HepG2 (cell line): ENCODE measurements at regions not wholly inside any gene's neighbourhood (a gene's known extent, or its start where the extent isn't known, plus 50 kb on each side); places are given as distances from the start of the nearest gene placed in this dataset.

ENCODE experiments used
- FOXA3 ChIP-seq: IDR thresholded peaks from 2 replicates; pipeline ENCODE4 v1.6.1; 2016; ENCODE audit warnings: missing genetic modification reagents, missing compliant biosample characterization
- NFYC ChIP-seq: IDR thresholded peaks from 2 replicates; pipeline ENCODE4 v1.6.1; 2016; ENCODE audit warnings: missing genetic modification reagents, missing compliant biosample characterization
- NR0B2 ChIP-seq: sonication (generic); formaldehyde crosslinking; IDR thresholded peaks from 2 replicates; pipeline ENCODE4 v1.4.0; 2020; ENCODE audit warnings: mild to moderate bottlenecking, missing genetic modification reagents
- PCBP1 ChIP-seq: fragments of 200-400 bp; formaldehyde crosslinking; IDR thresholded peaks from 2 replicates; pipeline ENCODE4 v1.6.1; 2017; ENCODE audit warnings: mild to moderate bottlenecking, low read depth, low read length, borderline replicate concordance
- SOX5 ChIP-seq: IDR thresholded peaks from 2 replicates; pipeline ENCODE4 v1.6.1; 2016; ENCODE audit warnings: borderline replicate concordance
- TIGD3 ChIP-seq: sonication (generic); formaldehyde crosslinking; IDR thresholded peaks from 2 replicates; pipeline ENCODE4 v1.5.1; 2020; ENCODE audit warnings: mild to moderate bottlenecking, missing genetic modification reagents, borderline replicate concordance
- ZHX1 ChIP-seq: sonication (generic); formaldehyde crosslinking; IDR thresholded peaks from 2 replicates; pipeline ENCODE4 v1.8.1; 2022; ENCODE audit warnings: low read depth, mild to moderate bottlenecking, missing genetic modification reagents
- ZNF235 ChIP-seq: sonication (generic); formaldehyde crosslinking; IDR thresholded peaks from 2 replicates; pipeline ENCODE4 v1.8.1; 2023; ENCODE audit warnings: mild to moderate bottlenecking, missing genetic modification reagents, borderline replicate concordance
- ZNF260 ChIP-seq: sonication (generic); formaldehyde crosslinking; IDR thresholded peaks from 2 replicates; pipeline ENCODE4 v1.4.0; 2020; ENCODE audit warnings: missing genetic modification reagents, low read depth, mild to moderate bottlenecking, borderline replicate concordance
- ZNF326 ChIP-seq: sonication (generic); formaldehyde crosslinking; IDR thresholded peaks from 2 replicates; pipeline ENCODE4 v1.4.0; 2020; ENCODE audit warnings: missing genetic modification reagents, borderline replicate concordance
- ZNF451 ChIP-seq: sonication (generic); formaldehyde crosslinking; IDR thresholded peaks from 2 replicates; pipeline ENCODE4 v1.5.0; 2020; ENCODE audit warnings: mild to moderate bottlenecking, missing genetic modification reagents
- ZNF569 ChIP-seq: sonication (generic); formaldehyde crosslinking; IDR thresholded peaks from 2 replicates; pipeline ENCODE4 v1.5.0; 2020; ENCODE audit warnings: mild to moderate bottlenecking, missing genetic modification reagents, moderate library complexity, borderline replicate concordance
- TF ChIP-seq, protein P1 (sequence below): sonication (generic); formaldehyde crosslinking; IDR thresholded peaks from 2 replicates; pipeline ENCODE4 v1.4.0; 2020; ENCODE audit warnings: missing genetic modification reagents
- TF ChIP-seq, protein P2 (sequence below): sonication (generic); IDR thresholded peaks from 2 replicates; pipeline ENCODE4 v1.6.1; 2016; ENCODE audit warnings: low read depth, borderline replicate concordance
- TF ChIP-seq, protein P3 (sequence below): sonication (generic); formaldehyde crosslinking; IDR thresholded peaks from 2 replicates; pipeline ENCODE4 v1.5.1; 2020; ENCODE audit warnings: missing genetic modification reagents, mild to moderate bottlenecking, borderline replicate concordance
- TF ChIP-seq, protein P4 (sequence below), 2 experiments: sonication (generic) in 1 of 2; formaldehyde crosslinking in 1 of 2; IDR thresholded peaks; 2 replicates each; pipeline versions ENCODE4 v1.4.0 to v1.6.1; 2018 to 2020; ENCODE audit warnings: missing genetic modification reagents in 2 of 2, borderline replicate concordance in 1 of 2, low read depth in 1 of 2, mild to moderate bottlenecking in 1 of 2, missing biosample characterization in 1 of 2
- TF ChIP-seq, protein P5 (sequence below): sonication (generic); formaldehyde crosslinking; IDR thresholded peaks from 2 replicates; pipeline ENCODE4 v1.8.1; 2023; ENCODE audit warnings: mild to moderate bottlenecking, missing genetic modification reagents

- no peak for TF ChIP-seq PCBP1
- TF ChIP-seq ZNF451 (CRISPR knock-in tag) = no peak
- no peak for TF ChIP-seq NR0B2 (CRISPR knock-in tag)
- peak; percentile 92 for TF ChIP-seq FOXA3 (CRISPR knock-in tag)
- TF ChIP-seq ZNF326 (CRISPR knock-in tag) = no peak
- TF ChIP-seq, protein P1, sequence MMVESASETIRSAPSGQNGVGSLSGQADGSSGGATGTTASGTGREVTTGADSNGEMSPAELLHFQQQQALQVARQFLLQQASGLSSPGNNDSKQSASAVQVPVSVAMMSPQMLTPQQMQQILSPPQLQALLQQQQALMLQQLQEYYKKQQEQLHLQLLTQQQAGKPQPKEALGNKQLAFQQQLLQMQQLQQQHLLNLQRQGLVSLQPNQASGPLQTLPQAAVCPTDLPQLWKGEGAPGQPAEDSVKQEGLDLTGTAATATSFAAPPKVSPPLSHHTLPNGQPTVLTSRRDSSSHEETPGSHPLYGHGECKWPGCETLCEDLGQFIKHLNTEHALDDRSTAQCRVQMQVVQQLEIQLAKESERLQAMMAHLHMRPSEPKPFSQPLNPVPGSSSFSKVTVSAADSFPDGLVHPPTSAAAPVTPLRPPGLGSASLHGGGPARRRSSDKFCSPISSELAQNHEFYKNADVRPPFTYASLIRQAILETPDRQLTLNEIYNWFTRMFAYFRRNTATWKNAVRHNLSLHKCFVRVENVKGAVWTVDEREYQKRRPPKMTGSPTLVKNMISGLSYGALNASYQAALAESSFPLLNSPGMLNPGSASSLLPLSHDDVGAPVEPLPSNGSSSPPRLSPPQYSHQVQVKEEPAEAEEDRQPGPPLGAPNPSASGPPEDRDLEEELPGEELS (CRISPR knock-in tag) = peak; percentile 86
- no peak for TF ChIP-seq NFYC
- TF ChIP-seq ZNF260 (CRISPR knock-in tag) = no peak
- TF ChIP-seq, protein P2, sequence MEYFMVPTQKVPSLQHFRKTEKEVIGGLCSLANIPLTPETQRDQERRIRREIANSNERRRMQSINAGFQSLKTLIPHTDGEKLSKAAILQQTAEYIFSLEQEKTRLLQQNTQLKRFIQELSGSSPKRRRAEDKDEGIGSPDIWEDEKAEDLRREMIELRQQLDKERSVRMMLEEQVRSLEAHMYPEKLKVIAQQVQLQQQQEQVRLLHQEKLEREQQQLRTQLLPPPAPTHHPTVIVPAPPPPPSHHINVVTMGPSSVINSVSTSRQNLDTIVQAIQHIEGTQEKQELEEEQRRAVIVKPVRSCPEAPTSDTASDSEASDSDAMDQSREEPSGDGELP = peak; percentile 96
- TF ChIP-seq ZHX1 = no peak
- TF ChIP-seq, protein P3, sequence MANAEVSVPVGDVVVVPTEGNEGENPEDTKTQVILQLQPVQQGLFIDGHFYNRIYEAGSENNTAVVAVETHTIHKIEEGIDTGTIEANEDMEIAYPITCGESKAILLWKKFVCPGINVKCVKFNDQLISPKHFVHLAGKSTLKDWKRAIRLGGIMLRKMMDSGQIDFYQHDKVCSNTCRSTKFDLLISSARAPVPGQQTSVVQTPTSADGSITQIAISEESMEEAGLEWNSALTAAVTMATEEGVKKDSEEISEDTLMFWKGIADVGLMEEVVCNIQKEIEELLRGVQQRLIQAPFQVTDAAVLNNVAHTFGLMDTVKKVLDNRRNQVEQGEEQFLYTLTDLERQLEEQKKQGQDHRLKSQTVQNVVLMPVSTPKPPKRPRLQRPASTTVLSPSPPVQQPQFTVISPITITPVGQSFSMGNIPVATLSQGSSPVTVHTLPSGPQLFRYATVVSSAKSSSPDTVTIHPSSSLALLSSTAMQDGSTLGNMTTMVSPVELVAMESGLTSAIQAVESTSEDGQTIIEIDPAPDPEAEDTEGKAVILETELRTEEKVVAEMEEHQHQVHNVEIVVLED (CRISPR knock-in tag) = no peak
- peak; percentile 23; the same call in 1 of the 2 replicates for TF ChIP-seq SOX5
- TF ChIP-seq, protein P4, sequence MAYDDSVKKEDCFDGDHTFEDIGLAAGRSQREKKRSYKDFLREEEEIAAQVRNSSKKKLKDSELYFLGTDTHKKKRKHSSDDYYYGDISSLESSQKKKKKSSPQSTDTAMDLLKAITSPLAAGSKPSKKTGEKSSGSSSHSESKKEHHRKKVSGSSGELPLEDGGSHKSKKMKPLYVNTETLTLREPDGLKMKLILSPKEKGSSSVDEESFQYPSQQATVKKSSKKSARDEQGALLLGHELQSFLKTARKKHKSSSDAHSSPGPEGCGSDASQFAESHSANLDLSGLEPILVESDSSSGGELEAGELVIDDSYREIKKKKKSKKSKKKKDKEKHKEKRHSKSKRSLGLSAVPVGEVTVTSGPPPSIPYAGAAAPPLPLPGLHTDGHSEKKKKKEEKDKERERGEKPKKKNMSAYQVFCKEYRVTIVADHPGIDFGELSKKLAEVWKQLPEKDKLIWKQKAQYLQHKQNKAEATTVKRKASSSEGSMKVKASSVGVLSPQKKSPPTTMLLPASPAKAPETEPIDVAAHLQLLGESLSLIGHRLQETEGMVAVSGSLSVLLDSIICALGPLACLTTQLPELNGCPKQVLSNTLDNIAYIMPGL (CRISPR knock-in tag; IDR thresholded peaks at IDR 0.05; ENCODE audit: borderline replicate concordance in 1 of 2, low read depth in 1 of 2) = no peak; a peak in 1 of 4 replicates
- no peak for TF ChIP-seq ZNF569 (CRISPR knock-in tag)
- TF ChIP-seq, protein P5, sequence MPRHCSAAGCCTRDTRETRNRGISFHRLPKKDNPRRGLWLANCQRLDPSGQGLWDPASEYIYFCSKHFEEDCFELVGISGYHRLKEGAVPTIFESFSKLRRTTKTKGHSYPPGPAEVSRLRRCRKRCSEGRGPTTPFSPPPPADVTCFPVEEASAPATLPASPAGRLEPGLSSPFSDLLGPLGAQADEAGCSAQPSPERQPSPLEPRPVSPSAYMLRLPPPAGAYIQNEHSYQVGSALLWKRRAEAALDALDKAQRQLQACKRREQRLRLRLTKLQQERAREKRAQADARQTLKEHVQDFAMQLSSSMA = no peak
- no peak for TF ChIP-seq TIGD3
- no peak for TF ChIP-seq ZNF235
Measured at GRCh38 chr4:104128850-104129213, 365.9 kb downstream of the CXXC4 start (continued).
